A673 (cell line): ENCODE measurements at regions not wholly inside any gene's neighbourhood (a gene's known extent, or its start where the extent isn't known, plus 50 kb on each side); places are given as distances from the start of the nearest gene placed in this dataset.

Experiments used
- EZH2 ChIP-seq: fragments of 200-600 bp; sonication (generic); IDR thresholded peaks from 2 replicates; pipeline ENCODE4 v1.6.1; 2017; ENCODE audit warnings: borderline replicate concordance, low read depth, mild to moderate bottlenecking, mixed read lengths, antibody characterized with exemption, low read length; ENCODE audit not compliant: poor library complexity, severe bottlenecking
- TF ChIP-seq, protein P1 (sequence below): fragments of 300-800, 200-600 bp; sonication (generic); conservative IDR thresholded peaks from 2 replicates; pipeline ENCODE4 v1.5.1; 2017; ENCODE audit warnings: low read depth, mild to moderate bottlenecking, antibody characterized with exemption, low read length, moderate library complexity, mixed read lengths

DNA sequence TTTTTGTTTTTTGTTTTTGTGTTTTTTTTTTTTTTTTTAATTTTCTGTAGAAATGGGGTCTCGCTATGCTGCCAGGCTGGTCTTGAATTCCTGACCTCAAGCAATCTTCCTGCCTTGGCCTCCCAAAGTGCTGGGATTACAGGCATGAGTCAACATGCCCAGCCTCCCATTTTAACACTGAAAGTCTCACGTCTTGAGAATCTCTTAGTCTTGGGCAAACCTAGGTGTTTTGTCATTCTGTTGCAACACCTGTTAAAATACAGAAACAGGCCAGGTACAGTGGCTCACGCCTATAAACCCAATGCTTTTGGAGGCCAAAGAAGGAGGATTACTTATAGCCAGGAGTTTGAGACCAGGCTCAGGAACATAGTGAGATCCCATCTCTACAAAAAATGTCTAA, 599.0 kb downstream of the TLR4 start:
- TF ChIP-seq, protein P1, sequence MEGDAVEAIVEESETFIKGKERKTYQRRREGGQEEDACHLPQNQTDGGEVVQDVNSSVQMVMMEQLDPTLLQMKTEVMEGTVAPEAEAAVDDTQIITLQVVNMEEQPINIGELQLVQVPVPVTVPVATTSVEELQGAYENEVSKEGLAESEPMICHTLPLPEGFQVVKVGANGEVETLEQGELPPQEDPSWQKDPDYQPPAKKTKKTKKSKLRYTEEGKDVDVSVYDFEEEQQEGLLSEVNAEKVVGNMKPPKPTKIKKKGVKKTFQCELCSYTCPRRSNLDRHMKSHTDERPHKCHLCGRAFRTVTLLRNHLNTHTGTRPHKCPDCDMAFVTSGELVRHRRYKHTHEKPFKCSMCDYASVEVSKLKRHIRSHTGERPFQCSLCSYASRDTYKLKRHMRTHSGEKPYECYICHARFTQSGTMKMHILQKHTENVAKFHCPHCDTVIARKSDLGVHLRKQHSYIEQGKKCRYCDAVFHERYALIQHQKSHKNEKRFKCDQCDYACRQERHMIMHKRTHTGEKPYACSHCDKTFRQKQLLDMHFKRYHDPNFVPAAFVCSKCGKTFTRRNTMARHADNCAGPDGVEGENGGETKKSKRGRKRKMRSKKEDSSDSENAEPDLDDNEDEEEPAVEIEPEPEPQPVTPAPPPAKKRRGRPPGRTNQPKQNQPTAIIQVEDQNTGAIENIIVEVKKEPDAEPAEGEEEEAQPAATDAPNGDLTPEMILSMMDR, result no peak
- TF ChIP-seq EZH2, result no peak
